Right lobe of liver (tissue), 4 donors: ENCODE measurements at regions not wholly inside any gene's neighbourhood (a gene's known extent, or its start where the extent isn't known, plus 50 kb on each side); places are given as distances from the start of the nearest gene placed in this dataset.

Experiments
- POLR2A ChIP-seq: fragments of 450-650 bp; IDR thresholded peaks from one replicate; pipeline ENCODE4 v1.6.1; 2017; ENCODE audit warnings: antibody characterized with exemption, mild to moderate bottlenecking
- TF ChIP-seq, protein P1 (sequence below), 4 donors: fragments of 200-600 bp in 3 of 4; fragments of 450-650 bp in 1 of 4; IDR thresholded peaks; one replicate each; pipeline versions ENCODE4 v1.5.1 to v1.8.0; 2016 to 2022; ENCODE audit warnings: antibody characterized with exemption in 4 of 4, mild to moderate bottlenecking in 2 of 4
- donor health status: DM: no; HTN: no; CAD: no.
- donor health status: DM: no; HTN: no; CAD: no.
- donor health status: DM: no; HTN: yes; CAD: no.

DNA sequence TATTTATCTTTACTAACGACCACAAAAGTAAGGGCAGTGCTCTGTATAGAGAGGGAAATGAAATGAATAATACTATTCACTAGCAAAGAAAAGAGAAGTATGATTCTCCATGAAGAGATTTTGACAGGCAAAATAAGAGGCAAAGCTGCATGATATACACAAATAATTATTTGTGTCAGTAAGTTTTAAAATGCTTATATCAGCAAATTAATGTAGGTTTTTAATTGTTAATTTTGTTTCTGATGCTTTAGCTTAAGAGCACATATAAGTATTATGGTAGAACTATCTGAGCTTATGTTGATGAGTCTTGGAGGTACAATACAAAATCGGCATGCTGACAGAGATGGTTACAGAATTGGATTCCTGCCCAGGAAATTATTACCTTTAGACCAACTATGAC lies 383.1 kb upstream of the VSTM2A start:
- no peak for TF ChIP-seq POLR2A
- TF ChIP-seq, protein P1, sequence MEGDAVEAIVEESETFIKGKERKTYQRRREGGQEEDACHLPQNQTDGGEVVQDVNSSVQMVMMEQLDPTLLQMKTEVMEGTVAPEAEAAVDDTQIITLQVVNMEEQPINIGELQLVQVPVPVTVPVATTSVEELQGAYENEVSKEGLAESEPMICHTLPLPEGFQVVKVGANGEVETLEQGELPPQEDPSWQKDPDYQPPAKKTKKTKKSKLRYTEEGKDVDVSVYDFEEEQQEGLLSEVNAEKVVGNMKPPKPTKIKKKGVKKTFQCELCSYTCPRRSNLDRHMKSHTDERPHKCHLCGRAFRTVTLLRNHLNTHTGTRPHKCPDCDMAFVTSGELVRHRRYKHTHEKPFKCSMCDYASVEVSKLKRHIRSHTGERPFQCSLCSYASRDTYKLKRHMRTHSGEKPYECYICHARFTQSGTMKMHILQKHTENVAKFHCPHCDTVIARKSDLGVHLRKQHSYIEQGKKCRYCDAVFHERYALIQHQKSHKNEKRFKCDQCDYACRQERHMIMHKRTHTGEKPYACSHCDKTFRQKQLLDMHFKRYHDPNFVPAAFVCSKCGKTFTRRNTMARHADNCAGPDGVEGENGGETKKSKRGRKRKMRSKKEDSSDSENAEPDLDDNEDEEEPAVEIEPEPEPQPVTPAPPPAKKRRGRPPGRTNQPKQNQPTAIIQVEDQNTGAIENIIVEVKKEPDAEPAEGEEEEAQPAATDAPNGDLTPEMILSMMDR (IDR thresholded peaks at IDR 0.05) = no peak
